ENCODE measurements at regions not wholly inside any gene's neighbourhood (a gene's known extent, or its start where the extent isn't known, plus 50 kb on each side); places are given as distances from the start of the nearest gene placed in this dataset.

DNA sequence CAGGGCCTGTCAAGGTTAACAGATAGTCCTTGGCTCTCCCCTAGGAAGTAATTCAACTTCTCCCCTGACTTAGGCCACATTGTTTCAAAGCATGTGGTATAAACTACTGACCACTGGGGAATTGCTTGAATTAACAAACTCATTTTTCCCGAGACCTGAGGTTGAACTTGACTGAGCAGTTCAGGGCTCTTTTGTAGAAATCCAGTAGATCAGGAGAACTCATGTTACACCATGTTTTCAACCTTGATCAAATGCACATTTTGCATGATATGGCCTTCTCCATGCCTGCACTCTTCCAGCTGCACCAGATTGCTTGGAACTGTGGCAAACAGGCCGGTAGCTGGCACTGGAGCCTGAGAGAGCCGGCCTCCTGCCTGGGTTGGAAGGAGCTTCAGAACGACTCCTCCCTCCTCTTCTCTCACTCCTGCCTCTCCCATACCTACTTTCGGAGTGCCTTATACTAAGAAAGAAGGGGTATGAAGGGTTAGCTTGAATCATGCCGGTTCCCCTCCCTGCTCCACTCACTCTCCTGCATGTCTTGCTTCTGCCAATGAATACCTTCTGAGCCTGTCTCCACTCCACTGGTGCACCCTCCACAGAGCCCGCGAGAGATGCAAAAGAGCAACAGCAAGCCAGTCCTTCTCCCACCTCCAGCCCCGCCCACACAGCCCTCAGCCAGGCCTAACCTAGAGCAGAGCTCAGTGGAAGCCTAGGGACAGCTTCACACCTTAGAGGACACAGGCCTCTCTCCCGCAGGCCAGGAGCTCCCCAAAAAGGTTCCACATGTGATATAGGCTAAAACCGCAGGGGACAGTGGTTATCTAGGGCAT, 159.4 kb downstream of the MACROH2A1 start:
- TF ChIP-seq EZH2 (IDR thresholded peaks at IDR 0.05; ENCODE audit: low read length), result no peak
- TF ChIP-seq, protein P1, sequence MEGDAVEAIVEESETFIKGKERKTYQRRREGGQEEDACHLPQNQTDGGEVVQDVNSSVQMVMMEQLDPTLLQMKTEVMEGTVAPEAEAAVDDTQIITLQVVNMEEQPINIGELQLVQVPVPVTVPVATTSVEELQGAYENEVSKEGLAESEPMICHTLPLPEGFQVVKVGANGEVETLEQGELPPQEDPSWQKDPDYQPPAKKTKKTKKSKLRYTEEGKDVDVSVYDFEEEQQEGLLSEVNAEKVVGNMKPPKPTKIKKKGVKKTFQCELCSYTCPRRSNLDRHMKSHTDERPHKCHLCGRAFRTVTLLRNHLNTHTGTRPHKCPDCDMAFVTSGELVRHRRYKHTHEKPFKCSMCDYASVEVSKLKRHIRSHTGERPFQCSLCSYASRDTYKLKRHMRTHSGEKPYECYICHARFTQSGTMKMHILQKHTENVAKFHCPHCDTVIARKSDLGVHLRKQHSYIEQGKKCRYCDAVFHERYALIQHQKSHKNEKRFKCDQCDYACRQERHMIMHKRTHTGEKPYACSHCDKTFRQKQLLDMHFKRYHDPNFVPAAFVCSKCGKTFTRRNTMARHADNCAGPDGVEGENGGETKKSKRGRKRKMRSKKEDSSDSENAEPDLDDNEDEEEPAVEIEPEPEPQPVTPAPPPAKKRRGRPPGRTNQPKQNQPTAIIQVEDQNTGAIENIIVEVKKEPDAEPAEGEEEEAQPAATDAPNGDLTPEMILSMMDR (optimal IDR thresholded peaks at IDR 0.05 in 1 of 3, IDR thresholded peaks at IDR 0.05 in 1 of 3, conservative IDR thresholded peaks at IDR 0.05 in 1 of 3; ENCODE audit: extremely low read depth in 1 of 3, insufficient read depth in 2 of 3, low read length in 3 of 3), result no peak
- dilution Hi-C loops (cut with MboI; ENCODE audit: extremely low pct_ligation_motif_present, low sequenced_read_pairs), result no loop called here

DNA sequence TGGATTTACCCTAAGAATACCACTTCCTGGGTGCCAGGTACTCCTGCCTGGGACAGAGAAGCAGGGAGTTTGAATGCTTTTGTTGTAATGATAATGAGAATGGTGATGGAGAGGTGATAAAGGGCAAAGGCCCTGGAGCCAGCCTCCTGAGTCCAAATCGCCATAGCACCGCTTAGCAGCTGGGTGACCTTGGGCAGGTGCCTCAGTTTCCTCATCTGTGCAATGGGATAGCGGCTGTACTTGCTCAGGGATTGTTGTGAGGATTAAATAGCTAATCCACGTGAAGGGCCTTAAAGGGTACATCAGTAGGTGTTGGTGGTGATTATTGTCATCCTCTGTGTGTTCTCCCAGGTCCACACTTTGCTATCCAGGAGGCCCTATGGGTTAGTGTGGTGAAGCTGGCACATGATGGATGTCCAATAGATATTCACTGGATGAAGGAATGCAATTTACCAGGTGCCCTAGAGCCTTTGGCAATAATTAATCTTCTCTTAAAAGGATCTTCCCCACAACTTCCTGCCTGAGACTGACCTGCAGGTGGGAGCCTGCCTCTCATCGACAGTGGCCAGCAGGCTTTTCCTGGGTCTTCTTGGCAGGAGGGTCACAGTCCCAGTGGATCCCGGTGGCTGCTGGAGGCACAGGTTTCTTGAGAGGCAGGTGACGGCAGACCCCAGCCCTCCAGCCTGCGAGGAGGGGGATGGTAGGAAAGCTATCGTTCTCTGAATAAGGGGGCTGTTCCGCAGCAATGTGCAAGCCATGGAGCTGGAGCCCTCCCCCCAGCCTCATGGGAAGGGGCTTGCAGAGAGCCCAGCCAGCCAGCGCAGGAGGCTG, 160.2 kb downstream of the MACROH2A1 start:
- FAIRE-seq (no peak), DNase-seq (ENCODE audit: low read depth, low spot score) (no peak)
- TF ChIP-seq EZH2 (IDR thresholded peaks at IDR 0.05; ENCODE audit: low read length), result no peak
- TF ChIP-seq, protein P1 (optimal IDR thresholded peaks at IDR 0.05 in 1 of 3, IDR thresholded peaks at IDR 0.05 in 1 of 3, conservative IDR thresholded peaks at IDR 0.05 in 1 of 3; ENCODE audit: extremely low read depth in 1 of 3, insufficient read depth in 2 of 3, low read length in 3 of 3), result no peak
- Histone ChIP-seq H3K9me3 (ENCODE audit: control insufficient read depth, low read depth, low read length) (no peaks in the 10 kb centered on the region), H3K27me3 (ENCODE audit: control insufficient read depth, extremely low read depth, insufficient read depth, low read length) (no peaks in the 10 kb centered on the region), H3K27ac (ENCODE audit: control insufficient read depth, insufficient read depth, low read length) (no peak overlapping the region), H3K9ac (ENCODE audit: control insufficient read depth, extremely low read depth, insufficient read depth, low read length) (no peak overlapping the region), H3K4me2 (ENCODE audit: control insufficient read depth, extremely low read depth, insufficient read depth, low read depth, low read length) (no peak overlapping the region), H3K9me1 (ENCODE audit: control insufficient read depth, extremely low read depth, insufficient read depth, low read length) (no peaks in the 10 kb centered on the region), H4K20me1 (ENCODE audit: control insufficient read depth, extremely low read depth, insufficient read depth, low read length) (no peaks in the 10 kb centered on the region), H2AFZ (ENCODE audit: control insufficient read depth, low read length) (no peak overlapping the region), H3K4me3 (ENCODE audit: control insufficient read depth in 2 of 3, extremely low read depth in 1 of 3, insufficient read depth in 2 of 3, low read depth in 1 of 3, low read length in 3 of 3) (no peak overlapping the region), H3K4me1 (ENCODE audit: control insufficient read depth, extremely low read depth, insufficient read depth, low read length) (peaks cover 24% of the 10 kb centered on the region), H3K36me3 (ENCODE audit: control insufficient read depth in 2 of 2, extremely low read depth in 1 of 2, insufficient read depth in 2 of 2, low read length in 2 of 2) (no peaks in the 10 kb centered on the region), H3K79me2 (ENCODE audit: control insufficient read depth, insufficient read depth, low read length) (no peaks in the 10 kb centered on the region)
- dilution Hi-C loops (cut with MboI; ENCODE audit: extremely low pct_ligation_motif_present, low sequenced_read_pairs), result no loop called here

More for the DNA sequence above, 159.4 kb downstream of the MACROH2A1 start:
- Histone ChIP-seq H4K20me1 (ENCODE audit: control insufficient read depth, extremely low read depth, insufficient read depth, low read length) (no peaks in the 10 kb centered on the region), H3K9ac (ENCODE audit: control insufficient read depth, extremely low read depth, insufficient read depth, low read length) (no peak overlapping the region), H3K79me2 (ENCODE audit: control insufficient read depth, insufficient read depth, low read length) (no peaks in the 10 kb centered on the region), H3K4me1 (ENCODE audit: control insufficient read depth, extremely low read depth, insufficient read depth, low read length) (peaks cover 24% of the 10 kb centered on the region), H3K9me1 (ENCODE audit: control insufficient read depth, extremely low read depth, insufficient read depth, low read length) (no peaks in the 10 kb centered on the region), H3K4me3 (ENCODE audit: control insufficient read depth in 2 of 3, extremely low read depth in 1 of 3, insufficient read depth in 2 of 3, low read depth in 1 of 3, low read length in 3 of 3) (no peak overlapping the region), H3K9me3 (ENCODE audit: control insufficient read depth, low read depth, low read length) (no peaks in the 10 kb centered on the region), H3K36me3 (ENCODE audit: control insufficient read depth in 2 of 2, extremely low read depth in 1 of 2, insufficient read depth in 2 of 2, low read length in 2 of 2) (no peaks in the 10 kb centered on the region), H3K4me2 (ENCODE audit: control insufficient read depth, extremely low read depth, insufficient read depth, low read depth, low read length) (no peak overlapping the region), H3K27me3 (ENCODE audit: control insufficient read depth, extremely low read depth, insufficient read depth, low read length) (no peaks in the 10 kb centered on the region), H3K27ac (ENCODE audit: control insufficient read depth, insufficient read depth, low read length) (no peak overlapping the region), H2AFZ (ENCODE audit: control insufficient read depth, low read length) (no peak overlapping the region)
- FAIRE-seq (no peak), DNase-seq (ENCODE audit: low read depth, low spot score) (no peak)
